Astrocyte (in vitro differentiated cells and primary cell): ENCODE measurements at regions not wholly inside any gene's neighbourhood (a gene's known extent, or its start where the extent isn't known, plus 50 kb on each side); places are given as distances from the start of the nearest gene placed in this dataset.
"Not testable (repeated sequence)": the region's sequence is repeated elsewhere in the genome, so short reads cannot be mapped to it uniquely, and the experiment has no call there.

ENCODE experiments used
- DNase-seq: peaks from one replicate; pipeline ENCODE4 v3.0.0-alpha.2; 2010; ENCODE audit warnings: low read depth
- FAIRE-seq: peaks from 2 replicates; lab custom pipeline; 2011; peaks lifted over from hg19 to GRCh38; lab: Jason Lieb, UNC
- H2AFZ ChIP-seq: 2 replicates; pipeline ENCODE4 v1.6.0; 2012; ENCODE audit warnings: low read depth, low read length, inconsistent platforms
- H3K27ac ChIP-seq: 2 replicates; pipeline ENCODE4 v1.5.1; 2011; ENCODE audit warnings: low read depth, low read length, inconsistent platforms
- H3K27me3 ChIP-seq: 2 replicates; pipeline ENCODE4 v1.6.0; 2011; ENCODE audit warnings: low read length, inconsistent platforms; ENCODE audit not compliant: insufficient read depth
- H3K36me3 ChIP-seq: 2 replicates; pipeline ENCODE4 v1.5.1; 2011; ENCODE audit warnings: low read length, inconsistent platforms; ENCODE audit not compliant: insufficient read depth
- H3K4me1 ChIP-seq: 2 replicates; pipeline ENCODE4 v1.5.1; 2011; ENCODE audit warnings: low read length, inconsistent platforms; ENCODE audit not compliant: insufficient read depth
- H3K4me2 ChIP-seq: 2 replicates; pipeline ENCODE4 v1.6.0; 2012; ENCODE audit warnings: low read length, inconsistent platforms
- H3K4me3 ChIP-seq: 2 replicates; pipeline ENCODE4 v1.5.1; 2011; ENCODE audit warnings: low read depth, mild to moderate bottlenecking, low read length, inconsistent platforms; ENCODE audit not compliant: insufficient read depth
- H3K79me2 ChIP-seq: 2 replicates; pipeline ENCODE4 v1.6.0; 2012; ENCODE audit warnings: mild to moderate bottlenecking, low read length, inconsistent platforms; ENCODE audit not compliant: insufficient read depth
- H3K9ac ChIP-seq: 2 replicates; pipeline ENCODE4 v1.6.0; 2012; ENCODE audit warnings: mild to moderate bottlenecking, low read length, inconsistent platforms
- H3K9me3 ChIP-seq: 2 replicates; pipeline ENCODE4 v1.5.1; 2012; ENCODE audit warnings: low read depth, mild to moderate bottlenecking, low read length, inconsistent platforms; ENCODE audit not compliant: insufficient read depth
- H4K20me1 ChIP-seq: 2 replicates; pipeline ENCODE4 v1.6.0; 2012; ENCODE audit warnings: low read length, inconsistent platforms; ENCODE audit not compliant: insufficient read depth
- H3K27ac Mint-ChIP-seq: one replicate; pipeline ENCODE4 v1.8.0; 2021; ENCODE audit warnings: mild to moderate bottlenecking, mixed read lengths; ENCODE audit not compliant: unreplicated experiment
- H3K27me3 Mint-ChIP-seq: one replicate; pipeline ENCODE4 v1.8.0; 2021; ENCODE audit warnings: low read depth, mixed read lengths; ENCODE audit not compliant: unreplicated experiment
- H3K36me3 Mint-ChIP-seq: one replicate; pipeline ENCODE4 v1.8.0; 2021; ENCODE audit warnings: low read depth, mixed read lengths; ENCODE audit not compliant: unreplicated experiment
- H3K4me1 Mint-ChIP-seq: one replicate; pipeline ENCODE4 v1.8.0; 2021; ENCODE audit warnings: low read depth, mixed read lengths; ENCODE audit not compliant: unreplicated experiment
- H3K4me3 Mint-ChIP-seq: one replicate; pipeline ENCODE4 v1.8.0; 2021; ENCODE audit warnings: mild to moderate bottlenecking, moderate library complexity, mixed read lengths; ENCODE audit not compliant: unreplicated experiment
- H3K9me3 Mint-ChIP-seq: one replicate; pipeline ENCODE4 v1.8.0; 2021; ENCODE audit warnings: mild to moderate bottlenecking, mixed read lengths; ENCODE audit not compliant: unreplicated experiment
- CTCF ChIP-seq: IDR thresholded peaks from 2 replicates; pipeline ENCODE4 v1.5.1; 2011; ENCODE audit warnings: low read depth, mild to moderate bottlenecking, inconsistent platforms, low read length, moderate library complexity; ENCODE audit not compliant: insufficient read depth
- EZH2 ChIP-seq: IDR thresholded peaks from 2 replicates; pipeline ENCODE4 v1.6.1; 2012; ENCODE audit warnings: mild to moderate bottlenecking, low read length, inconsistent platforms; ENCODE audit not compliant: insufficient read depth

GRCh38 chr2:57490741-57491140 is 555.9 kb upstream of the VRK2 start:
- Mint-ChIP-seq H3K36me3 (no peaks in the 10 kb centered on the region), H3K4me1 (no peaks in the 10 kb centered on the region), H3K9me3 (peaks cover 3% of the 10 kb centered on the region), H3K27ac (no peak overlapping the region), H3K4me3 (no peak overlapping the region), H3K27me3 (no peaks in the 10 kb centered on the region)
- H3K4me1 ChIP-seq = no peaks in the 10 kb centered on the region
- H3K27ac ChIP-seq = no peak overlapping the region
- no peaks in the 10 kb centered on the region for H3K9me3 ChIP-seq
- no peak overlapping the region for H3K9ac ChIP-seq
- TF ChIP-seq EZH2 (no peak), CTCF (no peak)
- H4K20me1 ChIP-seq = no peaks in the 10 kb centered on the region
- no peak for DNase-seq
- no peaks in the 10 kb centered on the region for H3K36me3 ChIP-seq
- H3K27me3 ChIP-seq = no peaks in the 10 kb centered on the region
- no peak for FAIRE-seq
- H3K4me2 ChIP-seq = no peak overlapping the region
- H2AFZ ChIP-seq = no peak overlapping the region
- H3K79me2 ChIP-seq = no peaks in the 10 kb centered on the region
- no peak overlapping the region for H3K4me3 ChIP-seq

- H3K36me3 ChIP-seq = no peaks in the 10 kb centered on the region
- DNase-seq (no peak), FAIRE-seq (no peak)
- H2AFZ ChIP-seq = no peak overlapping the region
- H3K4me1 Mint-ChIP-seq = no peaks in the 10 kb centered on the region
- H3K79me2 ChIP-seq = no peaks in the 10 kb centered on the region
- no peaks in the 10 kb centered on the region for H4K20me1 ChIP-seq
- no peak overlapping the region for H3K27ac Mint-ChIP-seq
- TF ChIP-seq EZH2 = no peak
- TF ChIP-seq CTCF = no peak
- no peak overlapping the region for H3K4me3 Mint-ChIP-seq
- H3K9ac ChIP-seq = no peak overlapping the region
- H3K4me1 ChIP-seq = no peaks in the 10 kb centered on the region
- no peak overlapping the region for H3K4me3 ChIP-seq
- no peak overlapping the region for H3K27ac ChIP-seq
- no peaks in the 10 kb centered on the region for H3K9me3 ChIP-seq
- H3K4me2 ChIP-seq = no peak overlapping the region
- no peaks in the 10 kb centered on the region for H3K36me3 Mint-ChIP-seq
- H3K27me3 Mint-ChIP-seq = no peaks in the 10 kb centered on the region
- H3K9me3 Mint-ChIP-seq = peaks cover 3% of the 10 kb centered on the region
- no peaks in the 10 kb centered on the region for H3K27me3 ChIP-seq
Measured at GRCh38 chr2:57491213-57491612, 555.4 kb upstream of the VRK2 start.

GRCh38 chr2:57493966-57494365 is 552.6 kb upstream of the VRK2 start:
- H3K27ac Mint-ChIP-seq, H3K79me2 ChIP-seq, H3K4me1 ChIP-seq, H3K27me3 Mint-ChIP-seq, H3K4me3 Mint-ChIP-seq, H4K20me1 ChIP-seq, H2AFZ ChIP-seq, H3K27ac ChIP-seq, FAIRE-seq, H3K36me3 ChIP-seq, H3K9me3 Mint-ChIP-seq, H3K4me2 ChIP-seq, H3K4me1 Mint-ChIP-seq, H3K9me3 ChIP-seq, H3K4me3 ChIP-seq, H3K36me3 Mint-ChIP-seq, H3K9ac ChIP-seq, H3K27me3 ChIP-seq, DNase-seq: not testable (repeated sequence)
